ENCODE measurements at regions not wholly inside any gene's neighbourhood (a gene's known extent, or its start where the extent isn't known, plus 50 kb on each side); places are given as distances from the start of the nearest gene placed in this dataset.

GRCh38 chr12:125193376-125194152 is 128.3 kb downstream of the AACS start:
- no peak for DNase-seq

- DNase-seq = no peak
Measured at GRCh38 chr12:125194163-125194773, 129.0 kb downstream of the AACS start.

GRCh38 chr12:125194987-125195386 is 129.8 kb downstream of the AACS start:
- no peak for DNase-seq

GRCh38 chr12:125197326-125197725 is 132.1 kb downstream of the AACS start:
- no peak for DNase-seq

GRCh38 chr12:125198652-125199051 is 133.4 kb downstream of the AACS start:
- no peak for DNase-seq

GRCh38 chr12:125201090-125201489 is 135.9 kb downstream of the AACS start:
- DNase-seq = no peak

GRCh38 chr12:125201940-125202339 is 136.7 kb downstream of the AACS start:
- no peak for DNase-seq

- no peak for DNase-seq
Measured at GRCh38 chr12:125202421-125202820, 137.2 kb downstream of the AACS start.

- DNase-seq = no peak
Measured at GRCh38 chr12:125203145-125203765, 138.0 kb downstream of the AACS start.

GRCh38 chr12:125205386-125205785 is 140.2 kb downstream of the AACS start:
- DNase-seq = no peak

GRCh38 chr12:125206711-125207110 is 141.5 kb downstream of the AACS start:
- DNase-seq = no peak

- DNase-seq = no peak
Measured at GRCh38 chr12:125208334-125208733, 143.1 kb downstream of the AACS start.

GRCh38 chr12:125208942-125209341 is 143.7 kb downstream of the AACS start:
- no peak for DNase-seq

GRCh38 chr12:125210104-125210755 is 145.0 kb downstream of the AACS start:
- no peak for DNase-seq

GRCh38 chr12:125211464-125211863 is 146.2 kb downstream of the AACS start:
- DNase-seq = no peak

- DNase-seq = no peak
Measured at GRCh38 chr12:125214289-125214688, 149.1 kb downstream of the AACS start.

GRCh38 chr12:125216756-125217155 is 151.5 kb downstream of the AACS start:
- no peak for DNase-seq

- no peak for DNase-seq
Measured at GRCh38 chr12:125217308-125217707, 152.1 kb downstream of the AACS start.

GRCh38 chr12:125218952-125219351 is 153.7 kb downstream of the AACS start:
- DNase-seq = no peak

GRCh38 chr12:125220404-125221273 is 155.4 kb downstream of the AACS start:
- no peak for DNase-seq

- no peak for DNase-seq
Measured at GRCh38 chr12:125221602-125222001, 156.4 kb downstream of the AACS start.

- no peak for DNase-seq
Measured at GRCh38 chr12:125222876-125223275, 157.6 kb downstream of the AACS start.

GRCh38 chr12:125225641-125226040 is 160.4 kb downstream of the AACS start:
- no peak for DNase-seq
